ENCODE measurements at regions not wholly inside any gene's neighbourhood (a gene's known extent, or its start where the extent isn't known, plus 50 kb on each side); places are given as distances from the start of the nearest gene placed in this dataset.
"Not testable (repeated sequence)": the region's sequence is repeated elsewhere in the genome, so short reads cannot be mapped to it uniquely, and the experiment has no call there.

GRCh38 chr1:194795917-194796593 is 1609.6 kb upstream of the B3GALT2 start:
- no peak for DNase-seq

GRCh38 chr1:194787001-194787400 is 1600.6 kb upstream of the B3GALT2 start:
- no peak for DNase-seq

GRCh38 chr1:194786027-194786426 is 1599.6 kb upstream of the B3GALT2 start:
- no peak for DNase-seq

- no peak for DNase-seq
These were observed 1590.2 kb upstream of the B3GALT2 start for GRCh38 chr1:194776657-194777056.

GRCh38 chr1:194774535-194774934 is 1588.1 kb upstream of the B3GALT2 start:
- no peak for DNase-seq

GRCh38 chr1:194755241-194755994 is 1569.0 kb upstream of the B3GALT2 start:
- no peak for DNase-seq

- not testable (repeated sequence) for DNase-seq
These were observed 1552.4 kb upstream of the B3GALT2 start for GRCh38 chr1:194738843-194739242.

- DNase-seq, result no peak
These were observed 1548.6 kb upstream of the B3GALT2 start for GRCh38 chr1:194734970-194735369.

- no peak for DNase-seq
These were observed 1544.6 kb upstream of the B3GALT2 start for GRCh38 chr1:194731025-194731424.

- DNase-seq, result no peak
These were observed 1543.9 kb upstream of the B3GALT2 start for GRCh38 chr1:194730304-194730703.

- DNase-seq, result no peak
These were observed 1536.7 kb upstream of the B3GALT2 start for GRCh38 chr1:194723067-194723466.

- no peak for DNase-seq
These were observed 1531.5 kb upstream of the B3GALT2 start for GRCh38 chr1:194717941-194718340.

GRCh38 chr1:194717334-194717733 is 1530.9 kb upstream of the B3GALT2 start:
- DNase-seq, result no peak

GRCh38 chr1:194710671-194711070 is 1524.3 kb upstream of the B3GALT2 start:
- no peak for DNase-seq

- DNase-seq, result no peak
These were observed 1523.0 kb upstream of the B3GALT2 start for GRCh38 chr1:194709439-194709838.

GRCh38 chr1:194707074-194707473 is 1520.7 kb upstream of the B3GALT2 start:
- no peak for DNase-seq

- no peak for DNase-seq
These were observed 1518.9 kb upstream of the B3GALT2 start for GRCh38 chr1:194705123-194705854.

- no peak for DNase-seq
These were observed 1512.5 kb upstream of the B3GALT2 start for GRCh38 chr1:194698908-194699318.

- no peak for DNase-seq
These were observed 1506.8 kb upstream of the B3GALT2 start for GRCh38 chr1:194693244-194693643.

- DNase-seq, result no peak
These were observed 1498.2 kb upstream of the B3GALT2 start for GRCh38 chr1:194684636-194685035.

- no peak for DNase-seq
These were observed 1471.7 kb upstream of the B3GALT2 start for GRCh38 chr1:194658090-194658439.

GRCh38 chr1:194654956-194655355 is 1468.5 kb upstream of the B3GALT2 start:
- no peak for DNase-seq

- no peak for DNase-seq
These were observed 1467.0 kb upstream of the B3GALT2 start for GRCh38 chr1:194653385-194653784.

GRCh38 chr1:194647118-194647517 is 1460.7 kb upstream of the B3GALT2 start:
- DNase-seq, result no peak
